GM18861 (cell line): ENCODE measurements at regions not wholly inside any gene's neighbourhood (a gene's known extent, or its start where the extent isn't known, plus 50 kb on each side); places are given as distances from the start of the nearest gene placed in this dataset.
A peak's percentile ranks its signal among the peaks of the same experiment; 100 is the strongest.

Source experiments
- ATAC-seq: cut with Tn5 transposase; IDR thresholded peaks from one replicate; pipeline ENCODE4 v1.9.1; 2021; ENCODE audit not compliant: unreplicated experiment

DNA sequence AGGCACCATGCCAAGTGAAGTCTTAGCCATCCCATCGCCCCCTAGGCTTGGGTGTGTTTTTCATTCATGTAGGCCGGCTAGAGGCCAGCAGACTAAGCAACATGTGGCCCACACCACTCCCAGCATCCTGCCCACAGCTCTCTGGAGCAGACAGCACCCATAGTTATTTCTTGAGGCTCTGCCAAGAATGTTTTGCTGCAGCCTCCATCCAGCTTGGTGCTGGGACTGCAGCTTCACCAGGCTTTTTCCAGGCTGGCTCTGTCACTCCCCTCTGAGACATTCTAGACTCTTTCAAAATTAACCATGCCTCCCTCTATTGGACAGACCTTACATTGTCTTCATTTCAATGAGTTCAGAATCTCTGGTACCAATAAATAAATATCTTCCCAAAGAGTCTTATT lies 104.2 kb downstream of the DUSP10 start:
- no peak for ATAC-seq

DNA sequence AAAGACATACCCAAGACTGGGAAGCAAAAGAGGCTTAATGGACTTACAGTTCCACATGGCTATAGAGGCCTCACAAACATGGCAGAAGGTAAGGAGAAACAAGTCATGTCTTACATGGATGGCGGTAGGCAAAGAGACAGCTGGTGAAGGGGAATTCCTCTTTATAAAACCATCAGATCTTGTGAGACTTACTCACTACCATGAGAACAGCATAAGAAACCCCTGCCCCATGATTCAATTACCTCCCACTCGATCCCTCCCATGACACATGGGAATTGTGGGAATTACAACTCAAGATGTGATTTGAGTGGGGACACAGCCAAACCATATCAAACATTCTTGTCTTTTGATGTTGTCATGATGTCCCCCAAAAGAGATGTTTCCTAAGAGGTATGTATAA lies 103.3 kb downstream of the DUSP10 start:
- no peak for ATAC-seq

DNA sequence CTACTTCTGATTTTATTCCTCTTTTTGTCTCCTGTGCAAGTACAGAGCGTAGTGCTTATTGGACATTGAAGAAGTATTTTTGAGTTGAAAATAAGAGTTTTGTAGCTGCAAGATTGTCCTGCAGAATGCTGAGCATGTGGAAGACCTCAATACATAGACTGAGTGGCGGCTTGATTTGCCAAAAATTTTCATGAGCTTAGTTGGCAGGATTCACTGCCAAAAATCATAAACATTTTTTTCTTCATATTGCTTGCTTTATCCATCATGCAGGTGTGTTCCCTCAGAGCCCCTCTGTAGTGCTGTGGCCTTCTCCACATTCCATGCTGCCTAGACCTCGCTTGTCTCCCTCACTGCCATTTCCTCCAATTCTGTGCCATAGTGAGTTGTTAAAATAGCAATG lies 100.1 kb downstream of the DUSP10 start:
- no peak for ATAC-seq

GRCh38 chr1:221643404-221644144 lies 98.3 kb downstream of the DUSP10 start:
- ATAC-seq = peak; percentile 62

GRCh38 chr1:221644145-221644448 lies 97.8 kb downstream of the DUSP10 start:
- ATAC-seq = no peak

DNA sequence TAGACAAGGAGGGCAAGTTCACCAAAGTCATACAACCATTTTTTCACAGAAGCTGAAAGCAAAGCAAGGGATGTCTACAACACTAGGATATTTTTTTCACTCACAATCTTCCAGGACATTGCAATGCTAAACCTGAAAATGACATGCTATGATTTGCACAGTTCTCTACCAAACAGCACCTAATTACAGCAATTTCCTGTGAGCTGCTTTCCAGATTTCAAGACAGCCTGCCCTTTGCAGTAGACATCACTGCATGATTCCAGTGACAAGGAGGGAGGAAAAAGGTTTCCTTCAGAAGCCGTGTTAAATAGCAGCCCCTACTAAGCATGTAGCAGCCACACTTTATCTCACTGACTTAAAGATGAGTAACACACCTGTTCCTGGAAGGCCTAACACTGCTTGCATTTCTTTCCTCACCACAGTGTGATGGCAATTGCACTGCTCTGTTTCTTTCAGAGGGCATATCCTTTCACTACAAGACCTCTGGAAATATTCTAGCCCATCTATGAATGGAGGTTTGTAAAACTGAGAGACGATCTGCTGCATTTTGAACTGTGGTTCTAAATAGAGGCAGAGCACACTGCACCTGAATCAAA lies 97.1 kb downstream of the DUSP10 start:
- ATAC-seq = peak; percentile 25

- ATAC-seq = no peak
Observed at GRCh38 chr1:221648201-221648600, 93.7 kb downstream of the DUSP10 start.
